HG03196 (cell line): ENCODE measurements at regions not wholly inside any gene's neighbourhood (a gene's known extent, or its start where the extent isn't known, plus 50 kb on each side); places are given as distances from the start of the nearest gene placed in this dataset.
"Not testable (repeated sequence)": the region's sequence is repeated elsewhere in the genome, so short reads cannot be mapped to it uniquely, and the experiment has no call there.

Source experiments
- ATAC-seq: cut with Tn5 transposase; IDR thresholded peaks from one replicate; pipeline ENCODE4 v1.9.1; 2021; ENCODE audit not compliant: unreplicated experiment

GRCh38 chrX:42020225-42020624 lies 96.9 kb upstream of the CASK start:
- no peak for ATAC-seq

- no peak for ATAC-seq
Observed at GRCh38 chrX:42017971-42018370, 94.6 kb upstream of the CASK start.

GRCh38 chrX:42000836-42001235 lies 77.5 kb upstream of the CASK start:
- no peak for ATAC-seq

- no peak for ATAC-seq
Observed at GRCh38 chrX:41984628-41985027, 61.3 kb upstream of the CASK start.

- ATAC-seq: no peak
Observed at GRCh38 chrX:41982953-41983352, 59.6 kb upstream of the CASK start.

- ATAC-seq: no peak
Observed at GRCh38 chrX:41981481-41982013, 58.2 kb upstream of the CASK start.

- ATAC-seq: not testable (repeated sequence)
Observed at GRCh38 chrX:41974677-41975076, 51.3 kb upstream of the CASK start.

- no peak for ATAC-seq
Observed at GRCh38 chrX:41973208-41973607, 49.9 kb upstream of the CASK start.
